Renal cortex interstitium (tissue), 11 donors: ENCODE measurements at regions not wholly inside any gene's neighbourhood (a gene's known extent, or its start where the extent isn't known, plus 50 kb on each side); places are given as distances from the start of the nearest gene placed in this dataset.

ENCODE experiments used
- DNase-seq, 11 donors: peaks; one replicate each; pipeline ENCODE4 v3.0.0-alpha.2; 2013; ENCODE audit warnings: low read depth in 9 of 11, low spot score in 4 of 11; ENCODE audit errors: extremely low read depth in 1 of 11

DNA sequence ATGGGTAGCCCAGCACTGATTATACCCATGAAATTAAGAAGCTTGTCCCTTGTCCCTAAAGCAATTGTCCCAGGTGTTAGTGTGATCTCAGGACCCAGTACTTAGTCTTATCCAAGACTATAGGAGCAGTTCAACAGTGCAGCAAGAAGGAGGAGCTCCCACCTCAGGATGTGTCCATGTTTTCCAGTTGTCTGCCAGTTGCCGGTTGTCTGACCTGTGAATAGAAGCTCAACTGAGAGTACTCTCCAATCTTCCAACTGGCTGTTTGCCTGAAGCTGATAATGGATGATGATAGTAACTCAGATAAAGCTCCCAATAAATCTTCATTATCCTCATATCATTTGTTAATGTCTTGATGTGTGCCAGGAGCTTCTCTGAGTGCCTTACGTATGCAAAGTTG lies 107.2 kb upstream of the HTR2A start:
- DNase-seq: no peak

GRCh38 chr13:47000165-47000564 lies 103.3 kb upstream of the HTR2A start:
- no peak for DNase-seq

- DNase-seq: no peak
Observed at GRCh38 chr13:46996316-46997030, 99.6 kb upstream of the HTR2A start.

- no peak for DNase-seq
Observed at GRCh38 chr13:46995874-46996273, 99.0 kb upstream of the HTR2A start.

DNA sequence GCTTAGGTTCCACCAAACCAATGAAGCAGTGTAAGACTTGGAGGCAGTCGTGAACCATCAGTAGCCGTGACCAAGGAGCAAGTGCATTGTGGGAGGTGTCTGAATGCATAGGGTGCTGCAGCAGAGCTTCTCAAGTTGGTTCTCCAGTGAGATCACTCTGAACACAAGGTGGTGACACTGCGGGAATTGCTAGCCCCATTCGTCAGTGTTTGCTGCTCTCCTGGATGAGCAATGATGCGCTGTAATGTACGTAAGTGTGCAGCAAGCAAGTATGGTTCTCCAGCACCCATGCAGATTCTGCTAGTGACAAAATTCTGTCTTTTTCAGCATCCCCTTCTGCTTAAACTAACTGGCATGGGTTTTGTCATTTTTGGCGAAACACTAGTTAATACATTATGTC lies 97.6 kb upstream of the HTR2A start:
- DNase-seq: no peak

GRCh38 chr13:46992383-46992952 lies 95.6 kb upstream of the HTR2A start:
- DNase-seq: no peak

DNA sequence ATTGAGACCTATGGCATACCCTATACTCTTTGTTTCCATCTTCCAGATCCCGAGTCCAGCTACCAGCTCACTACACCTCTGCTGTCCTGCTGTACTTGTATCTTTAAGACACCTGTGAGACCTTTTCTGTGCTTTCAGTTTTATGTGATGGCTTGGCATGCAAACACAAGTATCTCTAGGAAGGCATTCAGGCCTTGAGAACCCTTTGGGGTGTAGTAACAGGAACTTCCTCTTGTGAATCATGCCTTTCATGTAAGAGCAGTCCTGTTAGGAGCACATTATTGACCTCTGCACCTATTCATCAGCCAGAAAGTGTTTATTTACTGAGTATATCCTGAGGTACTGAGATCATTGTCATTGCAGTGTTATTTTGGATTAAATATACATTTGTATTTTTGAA lies 87.0 kb upstream of the HTR2A start:
- DNase-seq: no peak

DNA sequence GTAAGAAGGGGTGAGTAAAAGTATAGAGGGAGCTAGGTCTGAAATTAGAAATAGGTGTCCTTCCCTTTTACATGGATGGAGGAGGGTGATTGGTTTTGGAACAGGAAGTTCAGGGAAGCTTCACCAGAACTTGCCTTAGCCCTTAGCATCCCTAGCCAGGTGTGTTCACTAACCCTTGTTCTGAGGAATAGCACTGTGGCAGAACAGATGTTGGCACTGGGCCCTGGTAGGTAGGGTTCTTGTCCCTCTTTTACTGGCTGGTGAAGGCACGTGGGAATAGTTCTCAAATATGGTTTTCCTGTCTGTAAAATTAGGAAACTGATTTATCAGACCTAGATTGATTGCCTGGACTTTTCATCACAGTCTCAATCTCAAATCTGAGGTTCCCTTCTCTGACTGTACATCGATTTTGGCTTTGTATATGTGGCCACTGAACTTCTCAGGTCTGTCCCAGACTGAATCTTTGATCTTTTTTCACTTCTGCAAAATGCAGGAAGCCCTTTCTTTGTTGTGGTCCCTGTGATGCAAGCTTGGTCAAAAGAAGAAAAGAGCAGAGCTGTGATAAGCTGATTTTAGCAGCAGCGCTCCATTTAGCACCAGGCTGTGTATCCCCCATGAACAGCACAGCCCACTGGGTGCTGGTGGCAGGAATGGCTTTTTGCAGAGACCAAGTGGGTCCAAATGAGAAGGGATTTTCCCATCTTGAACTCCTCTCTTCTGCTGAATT lies 86.2 kb upstream of the HTR2A start:
- no peak for DNase-seq

DNA sequence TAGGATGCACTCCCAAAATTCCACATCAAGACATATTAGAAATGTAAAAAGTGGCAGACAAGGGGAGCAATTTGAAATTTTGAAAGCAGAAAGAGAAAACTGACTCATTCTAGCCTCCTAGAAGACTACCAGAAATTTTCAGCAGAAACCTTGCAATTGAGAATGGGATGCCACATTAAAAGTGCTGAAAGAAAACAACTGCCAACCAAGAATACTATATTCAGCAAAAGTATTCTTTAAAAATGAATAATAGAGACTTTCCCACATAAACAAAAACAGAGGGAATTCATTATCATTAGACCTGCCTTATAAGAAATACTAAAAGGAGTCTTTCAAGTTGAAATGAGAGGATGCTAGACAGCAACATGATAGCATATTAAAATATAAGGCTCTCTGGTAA lies 78.3 kb upstream of the HTR2A start:
- DNase-seq: no peak

GRCh38 chr13:46968450-46968849 lies 71.6 kb upstream of the HTR2A start:
- DNase-seq: no peak

GRCh38 chr13:46964789-46965527 lies 68.1 kb upstream of the HTR2A start:
- DNase-seq: no peak

DNA sequence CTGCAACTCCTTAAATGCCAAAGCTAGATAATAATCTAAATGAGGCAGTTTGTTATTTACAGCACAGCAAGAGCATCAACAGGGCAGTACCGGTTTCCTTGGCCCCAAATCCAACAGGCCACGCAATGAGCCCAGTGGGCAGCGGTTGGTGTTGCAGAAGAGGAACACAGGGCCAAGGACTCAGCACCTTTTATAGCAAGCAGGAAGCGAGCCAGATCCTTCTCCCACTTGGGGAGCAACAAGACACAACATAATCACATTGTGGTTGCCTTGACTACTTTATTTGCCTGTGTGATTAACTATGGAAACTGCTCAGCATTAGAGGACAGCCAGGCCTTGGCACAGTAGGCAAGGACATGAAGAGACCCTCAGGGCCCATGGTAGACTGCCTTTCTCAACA lies 67.1 kb upstream of the HTR2A start:
- DNase-seq: no peak

- DNase-seq: no peak
Observed at GRCh38 chr13:46962281-46962941, 65.6 kb upstream of the HTR2A start.

DNA sequence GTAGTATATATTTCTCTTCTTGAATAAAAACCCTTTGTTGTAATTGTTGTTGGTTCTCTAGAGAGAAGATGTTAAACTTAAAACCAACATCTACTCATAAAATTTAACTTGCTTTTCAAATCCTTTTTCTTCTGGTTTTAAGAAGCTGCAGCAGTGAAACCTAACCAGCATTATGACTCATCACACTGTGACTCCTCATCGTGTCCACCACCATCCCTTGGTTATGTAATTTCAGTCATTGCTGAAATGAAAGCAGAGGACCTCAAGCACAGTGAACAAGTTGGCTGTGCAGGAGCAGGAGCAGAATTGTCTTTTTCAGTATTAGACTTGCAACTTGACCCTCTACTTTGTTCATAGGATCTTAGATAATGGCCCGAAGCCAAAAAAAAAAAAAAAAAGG lies 64.9 kb upstream of the HTR2A start:
- no peak for DNase-seq

DNA sequence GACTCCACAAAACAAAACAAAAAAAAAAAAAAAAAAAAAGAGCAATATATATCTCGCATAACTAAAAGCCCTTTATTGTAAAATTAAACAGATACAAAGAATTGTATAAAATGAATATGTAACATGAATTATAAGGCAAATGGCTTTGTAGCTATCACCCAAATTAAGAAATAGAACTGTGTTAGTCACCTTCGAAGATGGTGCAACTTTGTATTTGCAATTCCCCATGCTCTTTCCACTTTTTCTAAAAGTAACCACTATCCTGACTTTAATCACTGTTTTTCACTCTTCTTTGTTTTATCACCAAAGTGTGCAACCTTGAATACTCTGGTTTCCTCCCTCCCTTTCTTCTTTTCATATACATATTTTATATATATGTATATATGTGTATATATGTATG lies 57.1 kb upstream of the HTR2A start:
- no peak for DNase-seq

DNA sequence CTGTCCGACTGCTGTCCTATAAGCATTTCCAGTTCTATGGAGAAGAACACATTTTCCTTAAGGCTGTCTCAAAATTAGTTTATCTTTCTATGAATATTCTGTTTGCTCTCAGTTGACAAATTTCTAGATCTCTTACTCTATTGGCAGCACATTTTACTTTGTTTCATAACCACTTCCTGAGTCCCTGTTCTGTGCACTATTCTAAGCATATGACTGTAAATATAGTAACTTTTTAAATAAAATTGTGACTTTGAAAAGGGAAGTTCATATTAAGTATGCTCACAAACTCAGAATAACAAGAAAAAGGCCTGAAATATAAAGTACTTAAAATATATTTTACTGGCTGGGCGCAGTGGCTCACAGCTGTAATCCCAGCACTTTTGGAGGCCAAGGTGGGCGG lies 56.5 kb upstream of the HTR2A start:
- DNase-seq: no peak

DNA sequence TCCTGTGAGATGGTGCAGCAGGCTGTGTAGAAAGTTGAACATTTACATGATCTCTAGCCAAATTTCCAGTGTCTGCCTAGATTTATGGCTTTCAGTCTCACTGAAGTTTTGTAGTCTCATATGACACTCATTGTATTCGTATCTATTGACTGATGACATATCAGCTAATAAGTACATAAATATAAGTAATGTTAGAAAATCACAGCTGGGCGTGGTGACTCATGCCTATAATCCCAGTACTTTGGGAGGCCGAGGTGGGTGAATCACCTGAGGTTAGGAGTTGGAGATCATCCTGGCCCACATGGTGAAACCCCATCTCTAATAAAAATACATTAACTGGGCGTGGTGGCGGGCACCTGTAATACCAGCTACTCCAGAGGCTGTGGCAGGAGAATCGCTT lies 54.7 kb upstream of the HTR2A start:
- no peak for DNase-seq

DNA sequence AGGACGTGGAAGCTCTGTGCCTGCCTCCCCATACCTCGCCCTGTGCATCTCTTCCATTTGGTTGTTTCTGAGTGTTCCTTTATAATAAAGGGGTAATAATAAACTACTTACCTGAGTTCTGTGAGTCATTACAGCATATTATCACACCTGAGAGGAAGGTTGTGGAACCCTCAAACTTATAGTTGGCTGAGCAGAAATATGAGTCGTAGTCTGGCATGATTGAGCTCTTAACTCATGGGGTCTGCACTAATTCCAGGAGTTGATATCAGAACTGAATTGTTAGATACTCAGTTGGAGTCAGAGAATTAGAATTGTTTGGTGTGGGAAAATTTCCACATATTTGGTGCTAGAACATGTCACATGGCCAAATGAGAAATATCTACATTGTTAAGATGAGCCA lies 52.4 kb upstream of the HTR2A start:
- no peak for DNase-seq

DNA sequence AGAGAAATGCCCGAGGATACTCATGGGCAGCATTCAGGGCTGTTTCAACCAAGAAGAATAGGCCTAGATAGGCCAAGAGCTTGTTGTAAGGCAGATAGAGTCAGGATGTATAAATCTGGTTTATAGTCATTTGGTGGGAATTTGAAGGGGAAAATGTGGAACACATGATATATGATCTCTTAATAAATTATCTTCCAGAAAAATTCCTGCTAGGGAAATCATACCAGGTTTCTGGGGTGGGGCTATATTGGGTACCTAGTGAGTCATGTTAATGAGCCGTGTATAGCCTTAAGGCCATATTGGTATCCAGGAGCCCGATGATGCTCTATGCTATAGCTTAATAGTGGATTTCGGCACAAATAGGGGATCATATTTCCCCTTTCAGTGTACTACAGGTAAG lies 51.5 kb upstream of the HTR2A start:
- no peak for DNase-seq
